CD14-positive monocyte (primary cell): ENCODE measurements at regions not wholly inside any gene's neighbourhood (a gene's known extent, or its start where the extent isn't known, plus 50 kb on each side); places are given as distances from the start of the nearest gene placed in this dataset.

Experiments
- DNase-seq, 3 donors: peaks; one replicate each; pipeline ENCODE4 v3.0.0-alpha.2; 2011 to 2022
- H2AFZ ChIP-seq: 2 replicates; pipeline ENCODE4 v1.6.0; 2012; ENCODE audit warnings: mild to moderate bottlenecking, low read depth, low read length, inconsistent platforms; ENCODE audit not compliant: insufficient read depth, poor library complexity, severe bottlenecking
- H3K27ac ChIP-seq, 2 donors: 1 replicate in 1 of 2; 2 replicates in 1 of 2; pipeline ENCODE4 v1.5.1; 2012 to 2013; ENCODE audit warnings: low read length in 2 of 2, control low read depth in 1 of 2, inconsistent platforms in 1 of 2, low read depth in 1 of 2, mild to moderate bottlenecking in 1 of 2
- H3K27me3 ChIP-seq, 2 donors: one replicate each; pipeline versions ENCODE4 v1.6.0 to v1.6.1; 2011 to 2013; ENCODE audit warnings: low read length in 2 of 2; ENCODE audit not compliant: control insufficient read depth in 2 of 2, insufficient read depth in 2 of 2
- H3K36me3 ChIP-seq, 2 donors: replicated peaks in 1 of 2; 1 replicate in 1 of 2; 2 replicates in 1 of 2; pipeline versions ENCODE4 v1.5.1 to v1.6.1; 2012 to 2013; ENCODE audit warnings: low read length in 2 of 2, control low read depth in 1 of 2, inconsistent platforms in 1 of 2, mild to moderate bottlenecking in 1 of 2; ENCODE audit not compliant: insufficient read depth in 2 of 2, control insufficient read depth in 1 of 2
- H3K4me1 ChIP-seq, 2 donors: 1 replicate in 1 of 2; 2 replicates in 1 of 2; pipeline versions ENCODE4 v1.5.1 to v1.6.1; 2012 to 2013; ENCODE audit warnings: low read length in 2 of 2, control low read depth in 1 of 2, inconsistent platforms in 1 of 2, mild to moderate bottlenecking in 1 of 2, moderate library complexity in 1 of 2; ENCODE audit not compliant: insufficient read depth in 2 of 2, control insufficient read depth in 1 of 2
- H3K4me2 ChIP-seq: replicated peaks from 2 replicates; pipeline ENCODE3; 2012; ENCODE audit warnings: low read length, moderate library complexity, mild to moderate bottlenecking; ENCODE audit not compliant: poor library complexity, severe bottlenecking; ENCODE audit errors: extremely low read depth
- H3K4me3 ChIP-seq, 3 experiments: fragments of 200-600 bp in 1 of 3; sonication (generic) in 1 of 3; replicated peaks in 1 of 3; 1 replicate in 2 of 3; 2 replicates in 1 of 3; pipeline ENCODE4 v1.5.1; 2011 to 2013; ENCODE audit warnings: low read length in 3 of 3, mild to moderate bottlenecking in 3 of 3, control low read depth in 2 of 3, low read depth in 2 of 3, inconsistent platforms in 1 of 3, moderate library complexity in 1 of 3
- H3K79me2 ChIP-seq: 2 replicates; pipeline ENCODE4 v1.6.0; 2012; ENCODE audit warnings: mild to moderate bottlenecking, control low read depth, inconsistent platforms, low read length, moderate library complexity; ENCODE audit not compliant: insufficient read depth
- H3K9ac ChIP-seq: 2 replicates; pipeline ENCODE4 v1.6.0; 2017; ENCODE audit warnings: low read length, mild to moderate bottlenecking; ENCODE audit not compliant: insufficient read depth, poor library complexity, severe bottlenecking
- H3K9me3 ChIP-seq, 2 donors: replicated peaks in 1 of 2; 1 replicate in 1 of 2; 2 replicates in 1 of 2; pipeline versions ENCODE4 v1.5.1 to v1.6.1; 2012 to 2013; ENCODE audit warnings: low read length in 2 of 2, control low read depth in 1 of 2; ENCODE audit not compliant: control insufficient read depth in 1 of 2, insufficient read depth in 1 of 2
- H4K20me1 ChIP-seq: 2 replicates; pipeline ENCODE4 v1.6.0; 2012; ENCODE audit warnings: mild to moderate bottlenecking, low read length, control low read depth, moderate library complexity; ENCODE audit not compliant: insufficient read depth
- H3K27ac Mint-ChIP-seq, 7 donors: one replicate each; pipeline ENCODE4 v1.8.0; 2020; ENCODE audit warnings: mild to moderate bottlenecking in 7 of 7, mixed read lengths in 7 of 7, moderate library complexity in 6 of 7, inconsistent platforms in 2 of 7
- H3K27me3 Mint-ChIP-seq, 3 donors: one replicate each; pipeline ENCODE4 v1.8.0; 2021 to 2022; ENCODE audit warnings: low read depth in 3 of 3, mild to moderate bottlenecking in 3 of 3, mixed read lengths in 3 of 3, moderate library complexity in 3 of 3, inconsistent platforms in 1 of 3
- H3K36me3 Mint-ChIP-seq, 2 donors: one replicate each; pipeline ENCODE4 v1.8.0; 2020; ENCODE audit warnings: mixed read lengths in 2 of 2, inconsistent platforms in 1 of 2, mild to moderate bottlenecking in 1 of 2
- H3K4me1 Mint-ChIP-seq: one replicate; pipeline ENCODE4 v1.8.0; 2020; ENCODE audit warnings: mild to moderate bottlenecking, mixed read lengths
- H3K4me3 Mint-ChIP-seq, 2 donors: one replicate each; pipeline ENCODE4 v1.8.0; 2020; ENCODE audit warnings: mild to moderate bottlenecking in 2 of 2, mixed read lengths in 2 of 2, moderate library complexity in 1 of 2
- H3K9me3 Mint-ChIP-seq, 7 donors: one replicate each; pipeline ENCODE4 v1.8.0; 2020 to 2022; ENCODE audit warnings: mixed read lengths in 7 of 7, mild to moderate bottlenecking in 6 of 7, moderate library complexity in 6 of 7, inconsistent platforms in 2 of 7
- CTCF ChIP-seq: fragments of 200-600 bp; IDR thresholded peaks from one replicate; pipeline ENCODE4 v1.8.0; 2022; ENCODE audit warnings: antibody characterized with exemption, mild to moderate bottlenecking
- WGBS: methylation state at CpG from one replicate; pipeline ENCODE4 v1.1.5; 2013; ENCODE audit warnings: missing lambda C conversion rate; ENCODE audit not compliant: insufficient coverage; 5-methylcytosine and 5-hydroxymethylcytosine counted together
- intact Hi-C, 2 donors: fragments of 100-400 bp; cut with micrococcal nuclease; formaldehyde crosslinking; loops; one replicate each; pipeline versions ENCODE4 v1.15.0 to v1.15.1; 2023

GRCh38 chr15:70596354-70597055 is 166.9 kb downstream of the UACA start:
- no peak overlapping the region for H3K27ac Mint-ChIP-seq
- WGBS: no CpG with 5 or more reads among the region's 2 CpGs
- no peak for TF ChIP-seq CTCF

GRCh38 chr15:70593795-70594194 is 169.6 kb downstream of the UACA start:
- intact Hi-C loops: no loop called here
- Mint-ChIP-seq H3K27ac (no peak overlapping the region), H3K9me3 (peaks cover 19 to 34% (median 24%) of the 10 kb centered on the region in 7 donors), H3K4me1 (peaks cover 10% of the 10 kb centered on the region), H3K4me3 (no peak overlapping the region), H3K27me3 (peaks cover 0 to 7% (median 0%) of the 10 kb centered on the region in 3 donors), H3K36me3 (no peaks in the 10 kb centered on the region)
- Histone ChIP-seq H3K4me2 (no peak overlapping the region), H2AFZ (no peak overlapping the region), H3K9ac (no peak overlapping the region), H3K27ac (no peak overlapping the region), H3K4me1 (no peaks in the 10 kb centered on the region), H3K36me3 (no peaks in the 10 kb centered on the region), H3K9me3 (peaks cover 0 to 14% of the 10 kb centered on the region in 2 donors), H3K79me2 (no peaks in the 10 kb centered on the region), H3K27me3 (no peaks in the 10 kb centered on the region), H4K20me1 (no peaks in the 10 kb centered on the region), H3K4me3 (no peak overlapping the region)
- no peak for DNase-seq
- no peak for TF ChIP-seq CTCF

More at GRCh38 chr15:70596354-70597055, 166.9 kb downstream of the UACA start:
- H2AFZ ChIP-seq: no peak overlapping the region
- H3K4me1 ChIP-seq: no peaks in the 10 kb centered on the region
- Mint-ChIP-seq H3K4me1 (no peaks in the 10 kb centered on the region), H3K36me3 (no peaks in the 10 kb centered on the region), H3K9me3 (peaks cover 23 to 35% (median 28%) of the 10 kb centered on the region in 7 donors), H3K4me3 (no peak overlapping the region), H3K27me3 (peaks cover 0 to 3% (median 0%) of the 10 kb centered on the region in 3 donors)
- H3K27me3 ChIP-seq: no peaks in the 10 kb centered on the region
- intact Hi-C loops: no loop called here
- no peaks in the 10 kb centered on the region for H3K79me2 ChIP-seq
- H3K27ac ChIP-seq: no peak overlapping the region
- H3K4me2 ChIP-seq: no peak overlapping the region
- no peak overlapping the region for H3K4me3 ChIP-seq
- H3K9ac ChIP-seq: no peak overlapping the region
- H3K9me3 ChIP-seq: peaks cover 0 to 16% of the 10 kb centered on the region in 2 donors
- no peaks in the 10 kb centered on the region for H4K20me1 ChIP-seq
- H3K36me3 ChIP-seq: no peaks in the 10 kb centered on the region
- DNase-seq: no peak
